ENCODE measurements at regions not wholly inside any gene's neighbourhood (a gene's known extent, or its start where the extent isn't known, plus 50 kb on each side); places are given as distances from the start of the nearest gene placed in this dataset.

DNA sequence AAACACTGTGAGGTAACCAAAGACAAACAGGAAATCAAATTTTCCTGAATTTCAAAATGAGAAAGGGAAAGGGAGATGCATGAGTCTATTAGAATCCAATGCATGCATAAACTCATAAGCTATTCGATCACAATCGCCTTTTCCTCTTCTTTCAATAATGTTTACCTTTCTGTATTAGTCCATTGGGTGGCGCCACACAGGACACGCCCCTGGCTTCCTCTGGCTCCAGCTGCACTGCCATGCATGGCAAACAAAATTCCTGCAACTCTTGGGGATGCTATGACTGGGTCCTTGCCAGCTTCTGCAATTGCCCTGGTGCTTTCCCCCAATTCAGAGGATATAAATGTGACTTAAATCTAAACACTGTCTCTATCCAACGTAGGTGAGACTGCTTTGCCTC is 424.5 kb upstream of the PCDH7 start:
- no peaks in the 10 kb centered on the region for H3K36me3 ChIP-seq
- H3K9me3 ChIP-seq (ENCODE audit: low read depth) = no peaks in the 10 kb centered on the region
- no peak overlapping the region for H3K4me3 ChIP-seq
- no peak for TF ChIP-seq CTCF (IDR thresholded peaks at IDR 0.05; ENCODE audit: low read depth, low read length)
- no peaks in the 10 kb centered on the region for H3K4me1 ChIP-seq (ENCODE audit: low read depth)
- DNase-seq (ENCODE audit: low read depth in 1 of 2, low spot score in 1 of 2) = no peak
- H3K27me3 ChIP-seq = no peaks in the 10 kb centered on the region
- no peak overlapping the region for H3K27ac ChIP-seq

DNA sequence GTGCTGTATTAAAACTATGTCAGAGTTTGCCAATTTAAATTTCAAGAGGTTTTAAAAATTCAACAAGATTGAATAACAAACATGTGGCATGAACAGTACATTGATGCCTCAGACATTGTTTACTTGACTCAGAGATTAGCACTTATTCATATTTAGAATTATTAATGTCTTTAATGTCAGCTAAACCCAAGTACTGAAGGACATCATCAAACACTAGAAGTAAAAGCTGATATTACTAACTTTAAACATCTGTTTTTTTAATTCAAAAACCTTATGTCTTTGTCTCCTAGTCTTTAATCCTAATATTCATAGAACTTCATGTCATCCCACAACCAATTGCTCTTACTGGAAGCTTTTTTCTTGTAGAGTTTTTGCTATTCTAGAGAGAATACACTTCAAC is 406.2 kb upstream of the PCDH7 start:
- no peak for DNase-seq (ENCODE audit: low read depth in 1 of 2, low spot score in 1 of 2)
- H3K4me1 ChIP-seq (ENCODE audit: low read depth) = no peaks in the 10 kb centered on the region
- no peak for TF ChIP-seq CTCF (IDR thresholded peaks at IDR 0.05; ENCODE audit: low read depth, low read length)
- no peaks in the 10 kb centered on the region for H3K36me3 ChIP-seq
- no peak overlapping the region for H3K4me3 ChIP-seq
- no peak overlapping the region for H3K27ac ChIP-seq
- no peaks in the 10 kb centered on the region for H3K27me3 ChIP-seq
- H3K9me3 ChIP-seq (ENCODE audit: low read depth) = no peaks in the 10 kb centered on the region

- DNase-seq (ENCODE audit: low read depth in 1 of 2, low spot score in 1 of 2) = no peak
- no peak overlapping the region for H3K27ac ChIP-seq
Observed at GRCh38 chr4:30330894-30331652, 389.1 kb upstream of the PCDH7 start.

DNA sequence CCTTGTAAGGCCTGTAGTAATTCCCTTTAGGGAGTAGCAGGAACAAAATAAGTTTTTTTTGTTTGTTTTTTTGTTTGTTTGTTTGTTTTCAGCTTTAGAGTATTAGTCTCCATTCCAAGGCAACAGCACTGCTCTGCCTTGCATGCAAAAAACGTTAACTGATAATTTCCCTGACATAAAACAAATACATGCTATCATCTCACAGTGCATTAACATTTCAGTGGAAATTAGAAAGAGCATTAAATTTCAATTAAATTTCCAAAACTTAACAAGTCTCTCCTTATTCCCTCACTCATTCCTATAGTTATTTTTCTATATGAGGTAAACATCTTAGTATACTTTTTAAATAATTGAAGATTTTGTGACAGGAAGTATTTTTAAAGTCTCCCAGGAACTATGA is 378.4 kb upstream of the PCDH7 start:
- H3K27ac ChIP-seq = no peak overlapping the region
- TF ChIP-seq CTCF (IDR thresholded peaks at IDR 0.05; ENCODE audit: low read depth, low read length) = no peak
- H3K9me3 ChIP-seq (ENCODE audit: low read depth) = no peaks in the 10 kb centered on the region
- H3K4me3 ChIP-seq = no peak overlapping the region
- H3K36me3 ChIP-seq = no peaks in the 10 kb centered on the region
- no peaks in the 10 kb centered on the region for H3K27me3 ChIP-seq
- DNase-seq (ENCODE audit: low read depth in 1 of 2, low spot score in 1 of 2) = no peak
- no peaks in the 10 kb centered on the region for H3K4me1 ChIP-seq (ENCODE audit: low read depth)

More at GRCh38 chr4:30330894-30331652, 389.1 kb upstream of the PCDH7 start:
- Histone ChIP-seq H3K27me3 (no peaks in the 10 kb centered on the region), H3K36me3 (no peaks in the 10 kb centered on the region), H3K4me1 (ENCODE audit: low read depth) (no peaks in the 10 kb centered on the region), H3K4me3 (no peak overlapping the region), H3K9me3 (ENCODE audit: low read depth) (no peaks in the 10 kb centered on the region)
- TF ChIP-seq CTCF (IDR thresholded peaks at IDR 0.05; ENCODE audit: low read depth, low read length) = no peak

DNA sequence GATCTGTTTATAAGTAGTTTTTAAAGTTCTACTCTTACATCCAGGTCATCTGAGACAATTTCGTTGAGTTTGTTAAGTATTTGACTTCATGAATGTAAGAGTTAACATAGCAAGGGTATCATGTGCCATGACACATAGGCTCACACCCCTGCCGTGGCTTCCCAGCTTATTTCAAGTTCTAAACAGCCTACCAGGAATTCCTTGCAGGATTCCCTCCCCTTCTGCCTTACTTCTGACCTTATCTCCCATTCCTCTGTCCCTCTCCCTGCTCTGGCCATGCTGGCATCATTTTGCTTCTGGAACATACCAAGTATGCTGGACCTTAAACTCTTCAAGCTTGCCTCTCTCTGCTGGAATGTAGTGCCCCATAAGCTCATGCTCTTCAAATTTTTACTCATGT is 369.9 kb upstream of the PCDH7 start:
- Histone ChIP-seq H3K4me3 (no peak overlapping the region), H3K4me1 (ENCODE audit: low read depth) (no peaks in the 10 kb centered on the region), H3K27me3 (no peaks in the 10 kb centered on the region), H3K36me3 (no peaks in the 10 kb centered on the region), H3K9me3 (ENCODE audit: low read depth) (no peaks in the 10 kb centered on the region), H3K27ac (no peak overlapping the region)
- DNase-seq (ENCODE audit: low read depth in 1 of 2, low spot score in 1 of 2) = no peak
- no peak for TF ChIP-seq CTCF (IDR thresholded peaks at IDR 0.05; ENCODE audit: low read depth, low read length)
